Type B pancreatic cell (in vitro differentiated cells): ENCODE measurements at regions not wholly inside any gene's neighbourhood (a gene's known extent, or its start where the extent isn't known, plus 50 kb on each side); places are given as distances from the start of the nearest gene placed in this dataset.

ENCODE experiments used
- DNase-seq: peaks from one replicate; pipeline ENCODE4 v3.0.0; 2021; ENCODE audit warnings: mixed read lengths; ENCODE audit not compliant: unreplicated experiment; ENCODE audit errors: extremely low spot score
- H3K27ac Mint-ChIP-seq: 2 replicates; pipeline ENCODE4 v1.8.0; 2021; ENCODE audit warnings: mild to moderate bottlenecking, mixed read lengths
- H3K27me3 Mint-ChIP-seq: 2 replicates; pipeline ENCODE4 v1.8.0; 2021; ENCODE audit warnings: mixed read lengths
- H3K36me3 Mint-ChIP-seq: 2 replicates; pipeline ENCODE4 v1.8.0; 2021; ENCODE audit warnings: mixed read lengths
- H3K4me1 Mint-ChIP-seq: one replicate; pipeline ENCODE4 v1.8.0; 2021; ENCODE audit warnings: mixed read lengths; ENCODE audit not compliant: unreplicated experiment
- H3K4me3 Mint-ChIP-seq: 2 replicates; pipeline ENCODE4 v1.8.0; 2021; ENCODE audit warnings: mild to moderate bottlenecking, mixed read lengths
- H3K9me3 Mint-ChIP-seq: 2 replicates; pipeline ENCODE4 v1.8.0; 2021; ENCODE audit warnings: mixed read lengths
- TF ChIP-seq, protein P1 (sequence below): fragments of 200-600 bp; sonication (generic); conservative IDR thresholded peaks from 2 replicates; pipeline ENCODE4 v1.5.0; 2021; ENCODE audit warnings: antibody characterized with exemption, mild to moderate bottlenecking

DNA sequence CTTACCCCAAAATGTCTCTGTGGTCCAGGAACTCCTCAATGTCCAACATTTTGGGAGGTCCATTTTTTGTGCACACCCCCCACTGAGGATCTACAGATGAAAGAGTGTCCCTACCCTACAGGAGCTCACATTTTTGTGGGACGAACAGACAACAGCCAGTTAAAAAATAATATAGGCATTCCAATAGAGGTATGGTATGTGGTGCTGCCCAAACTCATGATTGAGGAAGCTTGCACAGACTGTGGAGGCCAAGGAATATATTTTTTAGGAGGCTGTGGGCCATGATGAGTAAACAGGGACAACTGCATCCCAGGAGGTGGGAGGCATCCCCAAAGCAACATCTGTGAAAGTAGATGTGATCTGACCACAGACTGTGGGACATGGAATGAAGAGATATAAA, 181.0 kb upstream of the HCCS start:
- Mint-ChIP-seq H3K4me1 (no peaks in the 10 kb centered on the region), H3K4me3 (no peak overlapping the region), H3K27me3 (no peaks in the 10 kb centered on the region), H3K27ac (no peak overlapping the region), H3K36me3 (no peaks in the 10 kb centered on the region), H3K9me3 (no peaks in the 10 kb centered on the region)
- DNase-seq, result no peak
- TF ChIP-seq, protein P1, sequence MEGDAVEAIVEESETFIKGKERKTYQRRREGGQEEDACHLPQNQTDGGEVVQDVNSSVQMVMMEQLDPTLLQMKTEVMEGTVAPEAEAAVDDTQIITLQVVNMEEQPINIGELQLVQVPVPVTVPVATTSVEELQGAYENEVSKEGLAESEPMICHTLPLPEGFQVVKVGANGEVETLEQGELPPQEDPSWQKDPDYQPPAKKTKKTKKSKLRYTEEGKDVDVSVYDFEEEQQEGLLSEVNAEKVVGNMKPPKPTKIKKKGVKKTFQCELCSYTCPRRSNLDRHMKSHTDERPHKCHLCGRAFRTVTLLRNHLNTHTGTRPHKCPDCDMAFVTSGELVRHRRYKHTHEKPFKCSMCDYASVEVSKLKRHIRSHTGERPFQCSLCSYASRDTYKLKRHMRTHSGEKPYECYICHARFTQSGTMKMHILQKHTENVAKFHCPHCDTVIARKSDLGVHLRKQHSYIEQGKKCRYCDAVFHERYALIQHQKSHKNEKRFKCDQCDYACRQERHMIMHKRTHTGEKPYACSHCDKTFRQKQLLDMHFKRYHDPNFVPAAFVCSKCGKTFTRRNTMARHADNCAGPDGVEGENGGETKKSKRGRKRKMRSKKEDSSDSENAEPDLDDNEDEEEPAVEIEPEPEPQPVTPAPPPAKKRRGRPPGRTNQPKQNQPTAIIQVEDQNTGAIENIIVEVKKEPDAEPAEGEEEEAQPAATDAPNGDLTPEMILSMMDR, result no peak

DNA sequence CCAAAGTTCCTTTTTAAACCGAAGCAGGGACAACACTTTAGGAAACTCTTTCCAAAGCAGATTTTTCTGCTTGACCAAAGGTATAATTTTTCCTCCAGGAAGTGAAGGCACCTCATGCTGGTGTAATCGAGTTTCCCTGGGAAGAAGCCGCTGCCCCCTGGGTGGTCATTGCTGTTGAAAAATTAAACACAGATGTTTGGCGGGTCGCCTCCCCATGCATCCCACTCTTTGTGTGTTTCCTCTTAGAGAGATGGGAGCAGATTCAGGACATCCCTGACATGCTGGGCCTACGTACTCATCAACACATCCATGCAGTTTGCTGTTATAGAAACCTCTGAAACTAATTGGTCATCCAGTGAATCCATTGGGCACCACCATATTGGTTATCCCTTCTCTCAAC, 179.2 kb upstream of the HCCS start:
- Mint-ChIP-seq H3K27ac (no peak overlapping the region), H3K27me3 (no peaks in the 10 kb centered on the region), H3K4me1 (no peaks in the 10 kb centered on the region), H3K9me3 (no peaks in the 10 kb centered on the region), H3K36me3 (no peaks in the 10 kb centered on the region), H3K4me3 (no peak overlapping the region)
- DNase-seq, result no peak
- TF ChIP-seq, protein P1, result no peak

DNA sequence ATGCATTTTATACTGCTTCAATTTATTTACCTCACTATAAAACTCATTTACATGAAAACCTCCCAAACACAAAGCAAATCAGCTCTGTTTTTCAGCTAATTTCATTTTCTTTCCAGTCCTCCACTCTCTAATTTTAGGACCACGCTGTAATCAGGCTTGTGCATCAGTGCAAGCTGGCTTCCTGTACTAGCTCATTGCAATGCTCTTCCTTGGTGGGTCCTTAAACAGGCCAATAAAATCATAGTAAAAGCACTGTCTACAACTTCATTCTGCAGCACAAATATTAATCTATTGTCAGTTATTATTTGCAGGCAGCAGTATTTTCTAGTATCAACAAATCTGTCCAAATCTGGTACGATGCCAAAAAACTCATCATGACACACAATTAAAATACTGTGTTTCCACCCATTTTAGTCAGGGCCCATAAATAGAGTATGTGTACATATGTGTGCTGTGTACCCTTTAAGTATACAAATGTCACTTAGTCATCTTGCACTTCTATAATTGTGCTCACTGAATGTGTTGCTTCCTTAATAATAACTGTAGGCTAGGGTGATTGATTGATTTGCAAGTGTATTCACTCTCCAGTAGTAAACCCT, 178.2 kb upstream of the HCCS start:
- no peak for DNase-seq
- Mint-ChIP-seq H3K4me3 (no peak overlapping the region), H3K4me1 (no peaks in the 10 kb centered on the region), H3K27me3 (no peaks in the 10 kb centered on the region), H3K36me3 (no peaks in the 10 kb centered on the region), H3K9me3 (no peaks in the 10 kb centered on the region), H3K27ac (no peak overlapping the region)
- TF ChIP-seq, protein P1, result no peak

DNA sequence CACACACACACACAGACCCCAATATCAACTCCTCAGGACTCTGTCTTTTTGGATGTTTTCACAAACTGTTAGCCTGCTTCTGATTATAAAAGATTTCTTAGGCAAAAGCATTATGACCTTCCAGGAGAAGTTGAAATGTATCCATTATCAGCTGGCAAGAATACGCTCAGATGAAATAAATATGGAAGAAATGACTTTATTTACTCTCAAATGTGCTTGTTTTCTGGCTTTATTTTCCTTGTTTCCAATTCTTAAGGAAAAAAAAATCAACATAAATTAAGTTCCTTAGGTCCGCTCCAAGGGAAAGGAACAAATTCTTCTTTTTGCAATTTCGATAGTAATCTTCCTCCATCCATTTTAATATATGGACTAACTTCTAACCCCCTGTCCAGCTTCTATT, 175.6 kb upstream of the HCCS start:
- no peak for DNase-seq
- TF ChIP-seq, protein P1, result no peak
- no peaks in the 10 kb centered on the region for H3K27me3 Mint-ChIP-seq
- H3K4me1 Mint-ChIP-seq, result no peaks in the 10 kb centered on the region
- H3K27ac Mint-ChIP-seq, result no peak overlapping the region
- no peak overlapping the region for H3K4me3 Mint-ChIP-seq
- no peaks in the 10 kb centered on the region for H3K36me3 Mint-ChIP-seq
- H3K9me3 Mint-ChIP-seq, result no peaks in the 10 kb centered on the region

DNA sequence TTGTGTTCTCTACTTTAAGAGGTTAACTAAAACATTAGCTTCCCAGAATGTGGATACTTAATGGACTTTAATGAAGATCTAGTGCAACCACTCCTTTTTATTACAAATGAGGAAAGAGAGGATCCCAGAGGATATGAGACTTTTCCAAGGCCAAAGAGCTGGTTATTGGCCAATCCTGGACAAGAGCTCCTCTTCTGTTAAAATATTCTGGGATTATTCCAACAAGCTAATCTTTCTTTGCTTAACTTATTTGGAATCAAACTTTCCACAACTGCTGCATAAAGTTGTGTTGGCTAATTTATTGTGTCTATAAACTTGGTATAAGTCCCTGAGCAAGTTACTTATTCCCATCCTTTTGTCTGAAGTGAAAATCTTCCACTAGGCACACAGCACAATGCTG, 174.2 kb upstream of the HCCS start:
- Mint-ChIP-seq H3K36me3 (no peaks in the 10 kb centered on the region), H3K9me3 (no peaks in the 10 kb centered on the region), H3K27me3 (no peaks in the 10 kb centered on the region), H3K4me1 (no peaks in the 10 kb centered on the region), H3K27ac (no peak overlapping the region), H3K4me3 (no peak overlapping the region)
- DNase-seq, result no peak
- TF ChIP-seq, protein P1, result no peak
